Tibial artery (tissue), 4 donors: ENCODE measurements at regions not wholly inside any gene's neighbourhood (a gene's known extent, or its start where the extent isn't known, plus 50 kb on each side); places are given as distances from the start of the nearest gene placed in this dataset.
A peak's percentile ranks its signal among the peaks of the same experiment; 100 is the strongest.
"Not testable (repeated sequence)": the region's sequence is repeated elsewhere in the genome, so short reads cannot be mapped to it uniquely, and the experiment has no call there.

Experiments used
- DNase-seq, 2 donors: peaks; one replicate each; pipeline ENCODE4 v3.0.0-alpha.2; 2019
- H3K27ac ChIP-seq, 2 donors: fragments of 200-600 bp; sonication (generic) in 1 of 2; 1 replicate in 1 of 2; 2 replicates in 1 of 2; pipeline ENCODE4 v1.5.1; 2018 to 2019; ENCODE audit warnings: mild to moderate bottlenecking in 1 of 2
- H3K27me3 ChIP-seq, 2 donors: fragments of 200-600 bp; sonication (generic) in 1 of 2; one replicate each; pipeline versions ENCODE4 v1.5.1 to v1.6.0; 2016 to 2019
- H3K36me3 ChIP-seq, 3 donors: fragments of 200-600 bp; sonication (generic) in 2 of 3; one replicate each; pipeline ENCODE4 v1.5.1; 2016 to 2019; ENCODE audit warnings: mild to moderate bottlenecking in 2 of 3
- H3K4me1 ChIP-seq, 4 donors: fragments of 200-600 bp; sonication (generic) in 2 of 4; 1 replicate in 3 of 4; 2 replicates in 1 of 4; pipeline ENCODE4 v1.5.1; 2016 to 2019
- H3K4me3 ChIP-seq, 2 donors: fragments of 200-600 bp; sonication (generic) in 1 of 2; 1 replicate in 1 of 2; 2 replicates in 1 of 2; pipeline ENCODE4 v1.5.1; 2018 to 2019; ENCODE audit warnings: mild to moderate bottlenecking in 2 of 2
- H3K9me3 ChIP-seq, 3 donors: fragments of 200-600 bp; sonication (generic) in 1 of 3; one replicate each; pipeline ENCODE4 v1.5.1; 2016 to 2019
- intact Hi-C: fragments of 100-400 bp; cut with DNase I; formaldehyde crosslinking; loops from one replicate; pipeline ENCODE4 v1.15.0; 2023; ENCODE audit warnings: low total_unique reads
- TF ChIP-seq, protein P1 (sequence below), 2 experiments: fragments of 200-600 bp in 1 of 2; fragments of 450-650 bp in 1 of 2; IDR thresholded peaks; one replicate each; pipeline ENCODE4 v1.5.1; 2017 to 2019; ENCODE audit warnings: antibody characterized with exemption in 2 of 2, mild to moderate bottlenecking in 1 of 2, moderate library complexity in 1 of 2

- no peak overlapping the region for H3K4me3 ChIP-seq
- H3K36me3 ChIP-seq: no peaks in the 10 kb centered on the region
- no peak overlapping the region for H3K27ac ChIP-seq
- TF ChIP-seq, protein P1, sequence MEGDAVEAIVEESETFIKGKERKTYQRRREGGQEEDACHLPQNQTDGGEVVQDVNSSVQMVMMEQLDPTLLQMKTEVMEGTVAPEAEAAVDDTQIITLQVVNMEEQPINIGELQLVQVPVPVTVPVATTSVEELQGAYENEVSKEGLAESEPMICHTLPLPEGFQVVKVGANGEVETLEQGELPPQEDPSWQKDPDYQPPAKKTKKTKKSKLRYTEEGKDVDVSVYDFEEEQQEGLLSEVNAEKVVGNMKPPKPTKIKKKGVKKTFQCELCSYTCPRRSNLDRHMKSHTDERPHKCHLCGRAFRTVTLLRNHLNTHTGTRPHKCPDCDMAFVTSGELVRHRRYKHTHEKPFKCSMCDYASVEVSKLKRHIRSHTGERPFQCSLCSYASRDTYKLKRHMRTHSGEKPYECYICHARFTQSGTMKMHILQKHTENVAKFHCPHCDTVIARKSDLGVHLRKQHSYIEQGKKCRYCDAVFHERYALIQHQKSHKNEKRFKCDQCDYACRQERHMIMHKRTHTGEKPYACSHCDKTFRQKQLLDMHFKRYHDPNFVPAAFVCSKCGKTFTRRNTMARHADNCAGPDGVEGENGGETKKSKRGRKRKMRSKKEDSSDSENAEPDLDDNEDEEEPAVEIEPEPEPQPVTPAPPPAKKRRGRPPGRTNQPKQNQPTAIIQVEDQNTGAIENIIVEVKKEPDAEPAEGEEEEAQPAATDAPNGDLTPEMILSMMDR (IDR thresholded peaks at IDR 0.05): no peak
- peaks cover 0 to 19% of the 10 kb centered on the region in 2 donors for H3K27me3 ChIP-seq
- peak in 1 of 2 donors; percentile 39 for DNase-seq
- no peaks in the 10 kb centered on the region for H3K4me1 ChIP-seq
- H3K9me3 ChIP-seq: peaks cover 0 to 20% (median 19%) of the 10 kb centered on the region in 3 donors
- intact Hi-C loops: no loop called here
Measured at GRCh38 chr16:46427340-46428107, 193.7 kb downstream of the SHCBP1 start.

- DNase-seq: no peak
- intact Hi-C loops: no loop called here
- Histone ChIP-seq H3K4me1 (no peaks in the 10 kb centered on the region), H3K36me3 (no peaks in the 10 kb centered on the region), H3K27me3 (peaks cover 0 to 19% of the 10 kb centered on the region in 2 donors), H3K4me3 (no peak overlapping the region), H3K27ac (no peak overlapping the region), H3K9me3 (peaks cover 0 to 20% (median 19%) of the 10 kb centered on the region in 3 donors)
- TF ChIP-seq, protein P1 (IDR thresholded peaks at IDR 0.05): no peak
Measured at GRCh38 chr16:46426336-46426735, 194.8 kb downstream of the SHCBP1 start.

DNA sequence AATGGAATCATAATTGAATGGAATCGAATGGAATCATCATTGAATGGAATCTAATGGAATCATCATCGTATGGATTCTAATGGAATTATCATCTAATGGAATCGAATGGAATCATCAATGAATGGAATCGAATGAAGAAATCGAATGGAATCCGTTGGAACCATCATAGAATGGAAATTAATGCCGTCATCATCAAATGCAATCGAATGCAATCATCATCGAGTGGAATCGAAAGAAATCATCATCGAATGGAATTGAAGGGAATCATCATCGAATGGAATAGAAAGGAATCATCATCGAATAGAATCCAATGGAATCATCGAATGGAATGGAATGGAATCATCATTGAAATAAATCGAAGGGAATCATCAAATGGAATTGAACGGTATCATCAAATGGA is 217.2 kb downstream of the SHCBP1 start:
- intact Hi-C loops: no loop called here
- Histone ChIP-seq H3K27me3 (no peaks in the 10 kb centered on the region), H3K4me3 (no peak overlapping the region), H3K36me3 (no peaks in the 10 kb centered on the region), H3K27ac (no peak overlapping the region), H3K4me1 (no peaks in the 10 kb centered on the region), H3K9me3 (peaks cover 3 to 24% (median 18%) of the 10 kb centered on the region in 3 donors)
- DNase-seq: no peak
- TF ChIP-seq, protein P1 (IDR thresholded peaks at IDR 0.05): no peak

GRCh38 chr16:46398559-46398958 is 222.6 kb downstream of the SHCBP1 start:
- DNase-seq: peak in 1 of 2 donors; percentile 70
- H3K9me3 ChIP-seq, intact Hi-C loops, H3K4me1 ChIP-seq, H3K27me3 ChIP-seq, H3K36me3 ChIP-seq, H3K4me3 ChIP-seq, H3K27ac ChIP-seq: not testable (repeated sequence)

DNA sequence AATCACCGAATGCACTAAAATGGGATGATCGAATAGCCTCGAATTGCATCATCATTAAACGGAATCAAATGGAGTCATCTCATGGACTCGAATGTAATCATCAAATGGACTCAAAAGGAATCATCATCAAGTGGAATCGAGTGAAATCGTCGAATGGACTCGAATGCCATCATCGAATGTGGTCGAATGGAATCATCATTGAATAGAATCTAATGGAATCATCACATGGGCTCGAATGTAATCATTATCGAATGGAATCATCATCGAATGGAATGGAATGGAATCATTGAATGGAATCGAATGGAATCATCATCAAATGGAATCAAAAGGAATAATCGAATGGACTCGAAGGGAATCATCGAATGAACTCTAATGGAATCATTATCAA is 224.3 kb downstream of the SHCBP1 start:
- DNase-seq: peak in 1 of 2 donors; percentile 51
- intact Hi-C loops, H3K27me3 ChIP-seq, H3K4me1 ChIP-seq, H3K4me3 ChIP-seq, H3K36me3 ChIP-seq, H3K27ac ChIP-seq, H3K9me3 ChIP-seq: not testable (repeated sequence)

- DNase-seq, H3K4me1 ChIP-seq, H3K27me3 ChIP-seq, H3K9me3 ChIP-seq, H3K36me3 ChIP-seq, H3K4me3 ChIP-seq, H3K27ac ChIP-seq, intact Hi-C loops: not testable (repeated sequence)
Measured at GRCh38 chr16:46396131-46396882, 224.9 kb downstream of the SHCBP1 start.

DNA sequence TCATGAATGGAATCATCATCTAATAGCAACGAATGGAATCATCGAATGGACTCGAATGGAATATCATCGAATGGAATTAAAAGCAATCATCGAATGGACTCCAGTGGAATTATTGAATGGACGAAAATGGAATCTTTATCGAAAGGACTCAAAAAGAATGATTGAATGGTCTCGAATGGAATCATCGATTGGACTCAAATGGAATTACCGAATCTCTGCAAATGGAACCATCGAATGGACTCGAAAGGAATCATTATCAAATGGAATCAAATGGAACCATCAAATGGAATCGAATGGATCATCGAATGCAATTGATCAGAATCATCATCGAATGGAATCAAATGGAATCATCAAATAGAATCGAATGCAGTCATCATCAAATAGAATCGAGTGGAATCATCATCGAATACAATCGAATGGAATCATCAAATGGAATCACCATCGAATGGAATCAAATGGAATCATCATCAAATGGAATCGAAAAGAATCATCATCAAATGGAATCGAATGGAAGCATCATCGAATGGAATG is 225.7 kb downstream of the SHCBP1 start:
- H3K9me3 ChIP-seq, H3K36me3 ChIP-seq, H3K27me3 ChIP-seq, H3K27ac ChIP-seq, DNase-seq, intact Hi-C loops, H3K4me3 ChIP-seq, H3K4me1 ChIP-seq: not testable (repeated sequence)

- H3K36me3 ChIP-seq, H3K27me3 ChIP-seq, intact Hi-C loops, H3K27ac ChIP-seq, DNase-seq, H3K4me3 ChIP-seq, H3K9me3 ChIP-seq, H3K4me1 ChIP-seq: not testable (repeated sequence)
Measured at GRCh38 chr16:46394963-46395362, 226.2 kb downstream of the SHCBP1 start.

- DNase-seq, H3K27ac ChIP-seq, H3K4me1 ChIP-seq, intact Hi-C loops, H3K27me3 ChIP-seq, H3K4me3 ChIP-seq, H3K36me3 ChIP-seq: not testable (repeated sequence)
- H3K9me3 ChIP-seq: peaks cover 0 to 14% (median 11%) of the 10 kb centered on the region in 3 donors
Measured at GRCh38 chr16:46394149-46394548, 227.0 kb downstream of the SHCBP1 start.

- H3K27me3 ChIP-seq, H3K27ac ChIP-seq, H3K4me1 ChIP-seq, H3K36me3 ChIP-seq, H3K4me3 ChIP-seq, intact Hi-C loops: not testable (repeated sequence)
- peak in 1 of 2 donors; percentile 61 for DNase-seq
- H3K9me3 ChIP-seq: peaks cover 0 to 14% (median 11%) of the 10 kb centered on the region in 3 donors
Measured at GRCh38 chr16:46392930-46393722, 228.1 kb downstream of the SHCBP1 start.
